ENCODE measurements at regions not wholly inside any gene's neighbourhood (a gene's known extent, or its start where the extent isn't known, plus 50 kb on each side); places are given as distances from the start of the nearest gene placed in this dataset. TPM values are rescaled to one million over a fixed set of nuclear protein-coding genes. Genes with fewer than 3 reads are reported as not detected.

DNA sequence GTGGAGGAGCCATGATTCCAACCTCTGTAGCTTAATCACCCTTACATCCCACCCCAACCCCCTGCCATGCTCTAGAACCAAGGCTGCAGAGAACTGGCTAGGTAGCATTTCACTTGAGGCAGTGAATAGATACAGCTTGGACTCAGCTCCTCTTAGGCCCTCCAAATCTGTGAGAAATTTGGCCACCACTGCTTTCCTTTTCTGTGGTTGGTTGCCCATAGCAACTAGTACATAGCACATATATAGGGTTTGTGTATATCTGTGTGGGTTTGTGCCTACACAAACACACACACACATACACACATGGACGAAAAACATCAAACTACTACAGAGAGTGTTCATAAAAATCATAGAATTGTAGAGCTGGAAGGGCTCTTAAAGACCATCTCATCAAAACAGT, 52.0 kb upstream of the CCDC160 start:
- no peak overlapping the region for H3K27ac ChIP-seq (ENCODE audit: low read depth, low read length)
- no peak overlapping the region for H3K4me3 ChIP-seq (ENCODE audit: insufficient read depth, low read length)
- TF ChIP-seq CTCF (IDR thresholded peaks at IDR 0.05; ENCODE audit: extremely low read depth, low read depth, low read length), result no peak
- no peak for DNase-seq (ENCODE audit: insufficient read length, low spot score, missing footprints)
- H3K4me1 ChIP-seq (ENCODE audit: insufficient read depth, low read length), result no peaks in the 10 kb centered on the region
- no peak overlapping the region for H2AFZ ChIP-seq (ENCODE audit: low read length)
- peaks cover 2% of the 10 kb centered on the region for H3K27me3 ChIP-seq (ENCODE audit: insufficient read depth, low read length)
- H3K36me3 ChIP-seq (ENCODE audit: insufficient read depth, low read length), result no peaks in the 10 kb centered on the region
- H4K20me1 ChIP-seq (ENCODE audit: insufficient read depth, low read length), result no peaks in the 10 kb centered on the region
- H3K79me2 ChIP-seq (ENCODE audit: insufficient read depth, low read length), result no peaks in the 10 kb centered on the region
- H3K4me2 ChIP-seq (ENCODE audit: insufficient read depth, low read length), result no peak overlapping the region
- H3K9me3 ChIP-seq (ENCODE audit: low read depth, low read length), result no peaks in the 10 kb centered on the region

DNA sequence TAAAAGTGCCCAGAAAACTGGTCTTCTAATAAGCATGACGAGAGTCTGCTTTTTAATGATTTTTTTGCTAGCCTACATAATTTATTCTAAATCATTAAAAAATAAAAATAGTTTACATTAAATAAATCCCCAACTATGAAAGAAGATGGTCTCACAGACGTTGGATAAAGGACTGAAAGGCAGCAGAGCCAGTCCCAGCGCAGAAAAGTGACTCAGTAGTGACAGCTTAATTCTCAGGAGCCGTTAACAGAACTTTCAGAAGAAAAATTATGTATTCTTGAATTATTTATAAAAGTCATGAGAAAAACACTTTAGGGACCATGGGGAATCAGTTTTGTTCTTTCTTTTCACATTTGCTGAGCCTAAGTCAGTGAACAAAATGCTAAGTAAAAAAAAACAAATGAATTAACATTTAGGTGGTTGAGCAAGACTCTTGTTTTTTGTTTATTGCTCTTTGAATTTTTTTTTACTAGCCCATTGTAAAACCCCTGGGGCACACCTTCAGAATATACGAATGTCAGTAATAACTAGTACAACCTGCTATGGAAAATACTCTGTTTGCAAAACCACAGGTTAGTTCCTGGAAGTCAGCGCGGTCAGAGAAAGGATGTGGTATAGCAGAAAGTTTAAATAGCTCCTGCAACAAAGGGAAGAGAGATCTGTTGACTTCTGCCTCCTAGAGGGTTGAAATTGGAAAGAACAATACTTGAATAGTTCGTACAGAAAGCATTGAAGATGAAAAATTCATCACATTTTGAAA, 50.4 kb upstream of the CCDC160 start:
- no peak overlapping the region for H3K4me3 ChIP-seq (ENCODE audit: insufficient read depth, low read length)
- H3K9me3 ChIP-seq (ENCODE audit: low read depth, low read length), result no peaks in the 10 kb centered on the region
- no peaks in the 10 kb centered on the region for H4K20me1 ChIP-seq (ENCODE audit: insufficient read depth, low read length)
- no peaks in the 10 kb centered on the region for H3K27me3 ChIP-seq (ENCODE audit: insufficient read depth, low read length)
- no peak for TF ChIP-seq CTCF (IDR thresholded peaks at IDR 0.05; ENCODE audit: extremely low read depth, low read depth, low read length)
- no peak overlapping the region for H2AFZ ChIP-seq (ENCODE audit: low read length)
- H3K4me2 ChIP-seq (ENCODE audit: insufficient read depth, low read length), result no peak overlapping the region
- no peaks in the 10 kb centered on the region for H3K79me2 ChIP-seq (ENCODE audit: insufficient read depth, low read length)
- no peaks in the 10 kb centered on the region for H3K4me1 ChIP-seq (ENCODE audit: insufficient read depth, low read length)
- no peaks in the 10 kb centered on the region for H3K36me3 ChIP-seq (ENCODE audit: insufficient read depth, low read length)
- no peak overlapping the region for H3K27ac ChIP-seq (ENCODE audit: low read depth, low read length)
- no peak for DNase-seq (ENCODE audit: insufficient read length, low spot score, missing footprints)

Small RNA genes in the stretch of these regions (small RNA-seq; reads per million reads assigned to genes)
- gene RF00019 (not detected), gene TIMM8BP2 (not detected)
